ENCODE measurements at regions not wholly inside any gene's neighbourhood (a gene's known extent, or its start where the extent isn't known, plus 50 kb on each side); places are given as distances from the start of the nearest gene placed in this dataset.

DNA sequence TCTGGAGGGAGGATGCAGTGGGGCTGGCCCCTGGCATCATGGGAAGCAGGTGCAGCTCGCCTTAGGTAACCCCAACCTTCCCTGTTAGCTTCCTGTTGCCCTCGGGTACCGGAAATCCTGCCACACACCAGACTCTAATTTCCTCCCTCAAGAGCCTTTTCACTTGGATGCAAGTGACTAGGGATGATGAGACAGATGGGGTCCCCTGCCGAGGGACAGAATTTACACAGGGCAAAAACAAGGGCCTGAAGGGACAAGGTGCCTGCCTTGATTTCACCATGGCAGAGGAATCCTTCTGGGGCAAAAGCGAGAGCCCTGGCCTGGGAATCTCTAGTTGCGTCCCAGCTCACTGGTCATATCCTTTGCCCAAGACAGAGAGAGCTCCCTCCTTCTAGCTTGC, 263.1 kb downstream of the LOXHD1 start (continued):
- TF ChIP-seq TCF7L2 (IDR thresholded peaks at IDR 0.05; ENCODE audit: borderline replicate concordance, extremely low read depth, insufficient read depth, insufficient read length) (no peak), ZNF274 (IDR thresholded peaks at IDR 0.05; ENCODE audit: low read depth, low read length) (no peak), ZFX (IDR thresholded peaks at IDR 0.05) (no peak), YY1 (IDR thresholded peaks at IDR 0.05; ENCODE audit: extremely low read depth, insufficient replicate concordance, low read depth, low read length) (no peak), CBX3 (IDR thresholded peaks at IDR 0.05; ENCODE audit: low read depth) (no peak), EGR1 (IDR thresholded peaks at IDR 0.05; ENCODE audit: low read depth) (no peak)

DNA sequence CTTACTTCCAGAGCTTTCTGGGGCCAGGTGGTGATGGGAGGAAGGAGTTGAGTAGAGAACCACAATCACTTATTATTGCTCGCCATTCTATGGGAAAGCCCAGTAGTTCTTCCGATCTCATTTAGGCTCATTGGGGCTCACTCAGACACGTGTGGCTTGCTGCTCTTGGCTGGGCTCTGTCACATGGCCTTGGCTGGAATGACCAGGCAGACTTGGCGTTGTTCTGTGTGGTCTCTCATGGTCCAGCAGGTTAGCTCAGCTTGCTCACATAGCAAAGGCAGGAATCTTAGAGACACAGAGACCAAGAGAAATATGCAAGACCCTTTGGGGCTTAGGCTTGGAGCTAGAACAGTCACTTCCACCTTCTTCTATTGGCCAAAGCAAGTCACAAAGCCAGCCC, 261.2 kb downstream of the LOXHD1 start:
- no peak for DNase-seq (ENCODE audit: low read depth, low spot score)
- Histone ChIP-seq H3K4me2 (ENCODE audit: low read length) (no peak overlapping the region), H3K79me2 (ENCODE audit: insufficient read depth, low read length) (no peaks in the 10 kb centered on the region), H3K27ac (ENCODE audit: low read depth, low read length) (no peak overlapping the region), H3K4me3 (replicated peaks in 1 of 2; ENCODE audit: low read depth in 1 of 2, low read length in 2 of 2) (no peak overlapping the region), H3K36me3 (ENCODE audit: control insufficient read depth in 1 of 2, insufficient read depth in 2 of 2, low read length in 2 of 2) (no peaks in the 10 kb centered on the region), H3K27me3 (ENCODE audit: insufficient read depth, low read length) (no peaks in the 10 kb centered on the region), H3K9ac (ENCODE audit: low read length) (no peak overlapping the region), H3K9me2 (ENCODE audit: insufficient read depth) (no peaks in the 10 kb centered on the region), H4K20me1 (ENCODE audit: insufficient read depth) (no peaks in the 10 kb centered on the region), H3K9me3 (ENCODE audit: control insufficient read depth in 1 of 2, insufficient read depth in 1 of 2, low read depth in 1 of 2, low read length in 2 of 2) (no peaks in the 10 kb centered on the region), H2AFZ (ENCODE audit: low read depth, low read length, poor library complexity, severe bottlenecking) (no peak overlapping the region), H3K4me1 (ENCODE audit: control insufficient read depth in 1 of 2, insufficient read depth in 2 of 2, low read length in 2 of 2) (no peaks in the 10 kb centered on the region)
- no peak for TF ChIP-seq JUND (IDR thresholded peaks at IDR 0.05)
- no peak for TF ChIP-seq SRF (IDR thresholded peaks at IDR 0.05; ENCODE audit: low read depth)
- no peak for TF ChIP-seq EZH2phosphoT487 (IDR thresholded peaks at IDR 0.05; ENCODE audit: borderline replicate concordance)
- TF ChIP-seq SP1 (IDR thresholded peaks at IDR 0.05; ENCODE audit: low read depth): no peak
- no peak for TF ChIP-seq POLR2AphosphoS5 (IDR thresholded peaks at IDR 0.05; ENCODE audit: low read depth, low read length)
- TF ChIP-seq, protein P1, sequence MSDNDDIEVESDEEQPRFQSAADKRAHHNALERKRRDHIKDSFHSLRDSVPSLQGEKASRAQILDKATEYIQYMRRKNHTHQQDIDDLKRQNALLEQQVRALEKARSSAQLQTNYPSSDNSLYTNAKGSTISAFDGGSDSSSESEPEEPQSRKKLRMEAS (IDR thresholded peaks at IDR 0.05): no peak
- POLR2A ChIA-PET: no interaction called here
- CTCF ChIA-PET: interaction anchor here (1.3 kb wide), 1 partner anchor 262 kb away, joined by 4 read pairs; no protein-coding TSS in a partner anchor
- intact Hi-C loops (cut with micrococcal nuclease): no loop called here
- RAD21 ChIA-PET (ENCODE audit: low non-redundant PET in 1 of 2, low total read pairs in 2 of 2, uncharacterized antibody in 2 of 2, unreplicated experiment in 2 of 2): no interaction called here
- BruUV-seq (replicated peaks): no TSS peak
- ATAC-seq: no peak

All from HCT116 (cell line).